Hippocampal formation (tissue), 2 donors: ENCODE measurements at regions not wholly inside any gene's neighbourhood (a gene's known extent, or its start where the extent isn't known, plus 50 kb on each side); places are given as distances from the start of the nearest gene placed in this dataset.

Source experiments
- DNase-seq, 2 donors: peaks; one replicate each; lab custom pipeline; 2025; lab: John Stamatoyannopoulos, UW

DNA sequence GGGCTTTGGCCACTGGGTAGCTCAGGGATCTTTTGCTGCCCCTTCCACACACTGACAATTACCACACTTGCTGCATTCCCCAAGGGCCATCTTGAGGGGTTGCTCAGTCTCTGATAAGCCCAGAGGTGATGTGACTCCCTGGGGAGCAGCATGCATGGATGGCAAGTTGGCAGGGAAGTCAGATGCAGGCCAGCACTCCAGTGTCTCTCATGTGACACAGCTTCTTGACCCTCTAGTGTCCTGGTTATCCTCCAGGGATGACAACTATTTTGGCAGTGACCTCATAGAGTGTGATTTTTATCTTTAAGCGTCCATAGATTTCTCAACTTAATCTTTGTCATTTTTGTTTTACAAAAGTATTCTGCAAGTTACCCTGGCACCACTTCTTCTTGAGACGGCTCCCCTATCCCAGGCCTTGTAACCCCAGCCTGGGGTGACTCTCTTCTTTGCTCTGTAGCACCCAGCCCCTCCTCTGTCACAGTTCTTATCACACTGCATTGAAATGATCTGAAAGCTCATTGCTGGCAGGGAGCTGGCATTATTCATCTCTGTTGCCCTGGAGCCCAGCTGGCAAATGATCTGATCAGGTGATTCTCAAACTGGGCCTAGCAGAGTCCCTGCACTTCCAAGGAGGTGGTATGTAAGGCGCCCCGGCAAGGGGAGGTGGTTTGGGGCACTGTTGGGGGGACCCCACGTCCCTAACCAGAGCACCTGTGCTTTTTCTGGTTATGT, 72.6 kb downstream of the TENT5C start:
- no peak for DNase-seq

DNA sequence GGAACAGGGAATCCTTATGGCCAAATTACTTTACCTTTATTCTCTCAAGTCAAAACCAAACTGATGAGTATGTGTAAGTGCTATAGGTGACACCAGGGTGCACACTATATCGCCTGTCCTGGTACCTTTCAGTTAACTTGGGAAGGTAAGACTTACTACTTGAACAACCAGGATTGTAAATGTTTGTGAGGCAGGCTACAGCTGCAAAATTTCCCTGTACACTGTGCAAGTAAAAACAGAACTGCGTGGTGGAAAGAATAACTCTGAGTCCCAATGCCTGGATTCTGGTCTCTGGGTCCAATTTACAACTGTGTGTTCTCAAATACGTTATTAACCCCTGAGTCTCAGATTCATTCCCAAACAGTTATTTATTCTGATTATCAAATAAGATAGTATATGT, 73.5 kb downstream of the TENT5C start:
- DNase-seq, result no peak

DNA sequence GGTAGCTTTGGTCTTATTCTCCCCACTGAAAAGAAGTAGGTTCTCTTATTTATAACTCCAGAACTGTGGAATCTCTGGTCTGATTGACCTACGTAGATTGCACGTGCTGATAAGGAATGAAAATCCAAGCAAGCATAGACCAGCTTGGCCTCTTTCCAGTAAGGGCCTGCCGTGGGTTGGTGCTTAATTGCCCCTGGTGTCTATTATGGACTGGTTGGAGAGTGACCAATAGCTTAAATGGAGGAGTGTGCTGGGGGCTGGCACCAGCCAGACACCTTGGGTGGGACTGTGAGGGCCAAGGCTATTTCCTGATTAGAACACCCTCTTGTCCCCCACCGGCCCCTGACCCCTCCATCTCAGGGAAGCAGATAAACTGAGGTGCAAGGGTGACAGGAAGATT, 74.0 kb downstream of the TENT5C start:
- no peak for DNase-seq

DNA sequence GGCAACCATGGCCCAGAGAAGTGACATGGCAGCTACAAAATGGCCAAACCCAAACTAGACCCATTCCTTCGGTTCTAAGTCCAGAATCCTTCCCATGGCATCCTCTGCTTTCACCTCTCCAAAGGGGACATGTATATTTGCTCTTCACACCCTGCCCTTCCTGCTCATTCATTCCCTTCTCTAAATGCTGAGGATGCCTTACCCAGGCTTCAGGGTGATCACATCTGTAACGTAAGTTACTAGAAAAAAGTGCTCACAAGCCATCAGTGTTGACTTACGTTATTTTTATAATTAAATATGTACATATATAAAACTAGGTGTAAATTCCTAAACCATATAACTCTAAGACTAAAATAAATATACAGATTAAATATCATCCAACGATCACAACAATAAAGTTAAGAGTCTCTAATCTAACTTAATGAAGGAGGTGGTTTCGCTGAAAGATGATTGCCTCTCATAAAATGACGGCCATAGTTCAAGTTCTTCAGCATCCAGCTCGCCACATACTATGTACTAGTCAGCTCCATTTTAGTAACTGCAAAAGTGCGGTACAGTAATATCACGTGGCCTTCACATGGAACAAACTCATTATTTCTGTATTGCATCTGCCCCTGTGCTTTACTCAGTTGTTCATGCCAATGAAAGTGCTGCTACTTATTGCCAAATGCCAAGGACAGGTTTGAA, 74.6 kb downstream of the TENT5C start:
- DNase-seq, result no peak

DNA sequence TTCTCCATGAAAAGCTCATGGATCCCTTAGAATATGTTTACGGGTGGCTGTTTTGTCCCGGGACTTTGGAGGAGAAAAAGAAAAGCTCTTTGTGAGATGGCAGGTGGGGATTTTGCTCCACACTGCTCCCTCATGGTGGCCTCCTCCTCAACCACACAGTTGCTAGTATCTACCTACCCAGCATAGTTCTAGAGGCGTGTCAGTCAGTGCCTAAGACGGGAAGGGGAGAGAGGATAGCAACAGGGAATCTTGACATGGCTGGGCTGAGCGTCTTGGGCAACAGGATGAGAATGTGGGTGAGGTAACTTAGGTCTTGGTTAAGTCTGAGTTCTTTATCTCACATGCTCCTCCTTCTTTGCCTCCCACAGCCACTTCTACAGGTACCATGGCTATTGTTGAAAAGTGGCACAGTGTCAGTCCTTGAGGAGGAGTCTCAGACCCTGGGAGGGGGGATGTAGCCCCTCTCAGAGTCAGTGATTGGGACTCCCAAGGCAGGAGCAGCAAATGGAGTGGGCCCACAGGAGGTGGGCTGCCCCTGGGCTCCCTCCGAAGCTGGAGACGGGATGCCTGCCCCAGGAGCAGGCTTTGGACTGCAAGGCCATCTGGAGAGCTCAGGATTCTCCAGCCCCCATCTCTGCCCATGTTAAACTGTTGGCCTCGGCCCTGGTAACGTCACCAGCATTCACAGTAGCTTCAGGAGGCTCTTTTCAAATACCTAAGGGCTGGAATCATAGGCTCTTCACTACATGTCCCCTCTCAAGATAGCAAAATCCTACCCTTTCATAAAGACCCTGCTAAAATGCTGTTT, 75.4 kb downstream of the TENT5C start:
- DNase-seq, result no peak

DNA sequence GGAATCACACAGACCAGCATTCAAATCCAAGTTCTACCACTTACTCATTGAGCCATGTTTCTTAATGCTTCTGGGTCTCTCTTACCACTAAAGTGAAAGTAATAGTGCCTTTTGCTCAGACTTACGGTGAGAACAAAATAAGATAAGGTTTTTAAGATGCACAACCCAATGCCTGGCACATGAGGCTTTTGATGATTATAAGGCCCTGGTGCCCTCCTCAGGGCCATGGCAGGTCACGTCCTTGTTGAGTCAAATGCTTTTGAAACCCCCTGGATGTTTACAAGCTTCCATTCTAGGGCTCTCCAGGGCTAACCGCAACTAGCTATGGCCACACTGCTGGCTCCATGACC, 76.0 kb downstream of the TENT5C start:
- DNase-seq, result no peak

DNA sequence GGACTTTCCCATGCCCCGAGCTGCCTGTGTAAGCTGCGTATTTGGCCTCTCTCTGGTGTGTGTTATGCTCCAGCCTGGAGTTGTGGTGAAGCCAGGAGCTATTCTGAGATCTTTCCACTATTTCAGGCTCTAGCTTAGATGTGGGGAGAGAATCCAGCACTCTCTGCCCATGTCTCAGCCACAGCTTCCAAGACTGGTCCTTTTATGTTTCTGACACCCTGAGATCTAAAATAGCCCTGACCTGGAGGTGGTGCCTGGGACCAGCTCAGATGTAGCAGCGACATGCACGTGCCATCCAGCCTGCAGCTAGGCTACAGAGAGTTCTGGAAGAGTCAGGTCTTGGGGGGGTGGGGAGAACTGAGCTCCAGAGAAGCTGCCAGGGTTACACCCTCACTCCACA, 76.5 kb downstream of the TENT5C start:
- DNase-seq, result no peak

DNA sequence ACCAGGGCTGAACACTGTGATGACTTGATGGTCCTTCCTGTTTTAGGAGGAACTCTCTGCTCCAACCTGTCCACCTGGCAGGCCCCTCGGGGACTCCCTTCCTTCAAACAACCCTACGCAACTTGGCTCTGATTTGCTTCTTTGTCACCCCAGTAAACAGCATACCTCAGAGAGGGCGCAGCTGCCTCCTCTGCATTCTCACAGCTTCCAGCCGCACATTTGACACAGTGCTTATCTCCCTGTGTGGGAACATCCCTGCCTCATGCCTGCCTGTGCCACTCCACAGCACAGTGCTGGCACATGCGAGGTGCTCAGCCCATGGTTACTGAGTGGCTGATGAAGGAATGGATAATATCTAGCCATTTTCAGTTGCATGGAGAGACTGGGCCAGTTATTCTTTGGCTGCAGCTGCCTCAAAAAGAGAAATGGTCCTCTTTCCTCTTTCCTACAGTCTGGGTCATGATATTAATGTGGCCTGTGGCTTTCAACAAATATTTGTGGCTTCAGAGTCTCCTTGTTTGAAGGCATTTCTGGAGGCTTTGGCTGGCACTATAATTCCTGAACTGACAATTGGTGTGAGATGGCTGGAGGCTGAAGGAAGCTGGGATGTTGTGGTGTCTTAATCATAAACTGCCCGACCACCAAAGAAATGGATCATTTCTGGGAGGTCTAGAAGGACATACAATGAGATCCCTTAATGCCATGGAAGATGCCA, 77.9 kb downstream of the TENT5C start:
- DNase-seq, result no peak

DNA sequence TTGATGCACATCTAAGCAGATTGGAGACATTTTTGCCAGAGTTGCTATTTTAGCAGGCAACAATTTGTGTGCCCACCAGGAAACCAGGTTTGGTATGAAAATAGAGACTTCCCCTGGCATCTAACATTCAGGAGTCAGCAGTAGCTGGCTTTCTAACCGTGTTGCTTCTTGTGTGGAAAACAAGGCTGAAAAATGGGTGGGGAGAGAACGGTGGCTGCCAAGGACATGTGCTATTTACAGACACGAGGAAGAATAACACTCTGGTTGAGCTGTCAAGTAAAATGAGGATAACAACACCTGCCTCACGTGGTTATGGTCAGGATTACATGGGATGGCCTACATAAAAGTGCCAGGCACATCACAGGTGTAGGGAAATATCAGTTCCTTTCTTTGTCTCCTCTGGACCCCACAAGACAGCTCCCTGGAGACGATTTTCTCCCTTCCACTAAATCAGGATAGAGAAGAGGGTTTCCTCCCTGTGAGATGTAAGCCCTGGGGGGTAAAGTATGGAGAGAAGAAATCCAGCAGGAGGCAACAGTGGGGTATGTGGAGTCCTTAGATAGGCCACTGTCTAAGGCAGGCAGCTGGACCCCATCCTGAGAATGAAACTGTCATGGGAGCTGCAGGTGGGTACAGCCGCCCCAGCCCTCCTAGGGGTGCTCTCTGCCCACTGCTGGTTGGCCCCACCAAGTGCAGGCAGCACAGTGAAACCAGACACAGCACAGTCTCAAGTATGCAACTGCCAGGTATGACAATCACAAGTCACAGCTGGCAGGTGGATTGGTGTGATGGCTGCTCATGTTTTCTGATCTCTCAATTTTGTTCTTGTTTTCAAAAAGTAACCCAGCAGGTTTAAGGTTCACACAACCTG, 80.3 kb downstream of the TENT5C start:
- DNase-seq, result no peak

DNA sequence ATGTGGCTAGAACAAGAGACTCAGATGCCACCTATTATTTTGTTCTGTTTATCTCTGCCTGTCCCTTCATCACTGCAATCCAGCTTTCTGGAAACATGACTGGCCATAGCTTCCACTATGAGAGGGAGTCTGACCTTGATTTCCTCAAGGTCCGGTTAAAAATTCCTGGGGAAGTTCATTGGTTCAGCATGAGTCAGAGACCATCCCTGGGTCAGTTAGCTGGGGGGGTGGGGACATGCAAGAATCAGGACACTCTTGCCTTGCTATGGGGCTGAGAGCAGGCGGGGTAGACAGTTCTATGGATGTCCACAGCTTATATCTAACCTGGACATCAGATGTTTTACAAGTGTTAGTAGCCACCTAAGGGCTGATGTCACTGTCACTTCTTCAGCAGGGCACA, 81.1 kb downstream of the TENT5C start:
- no peak for DNase-seq

DNA sequence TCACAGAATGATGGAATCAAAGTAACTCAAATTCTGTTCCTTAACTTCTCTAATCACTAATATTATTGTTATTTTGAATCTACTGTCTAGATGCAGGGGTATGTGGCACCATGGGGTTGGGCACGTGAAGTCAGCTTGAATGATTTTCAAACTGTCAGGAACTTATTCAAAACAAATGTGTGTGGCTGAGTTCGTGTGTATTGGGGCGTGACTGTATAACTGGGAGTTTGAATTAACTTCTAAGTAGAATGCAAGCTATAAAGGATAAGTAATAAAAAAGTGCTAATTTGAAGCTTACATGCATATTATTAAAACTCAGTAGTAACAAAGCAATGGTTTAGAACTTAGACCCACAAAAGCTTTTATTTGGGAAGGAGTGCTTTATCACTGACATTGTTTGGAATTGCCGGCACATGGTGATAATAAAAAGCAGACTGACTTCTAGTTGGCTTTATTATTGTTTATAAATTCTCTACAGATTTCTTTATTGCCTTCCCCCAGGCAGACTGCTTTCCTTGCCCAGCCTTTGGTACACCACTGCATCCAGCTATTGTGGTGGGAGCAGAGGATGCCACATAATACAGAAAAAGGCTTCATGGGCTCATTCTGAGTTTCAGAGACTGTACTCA, 84.3 kb downstream of the TENT5C start:
- DNase-seq, result no peak

DNA sequence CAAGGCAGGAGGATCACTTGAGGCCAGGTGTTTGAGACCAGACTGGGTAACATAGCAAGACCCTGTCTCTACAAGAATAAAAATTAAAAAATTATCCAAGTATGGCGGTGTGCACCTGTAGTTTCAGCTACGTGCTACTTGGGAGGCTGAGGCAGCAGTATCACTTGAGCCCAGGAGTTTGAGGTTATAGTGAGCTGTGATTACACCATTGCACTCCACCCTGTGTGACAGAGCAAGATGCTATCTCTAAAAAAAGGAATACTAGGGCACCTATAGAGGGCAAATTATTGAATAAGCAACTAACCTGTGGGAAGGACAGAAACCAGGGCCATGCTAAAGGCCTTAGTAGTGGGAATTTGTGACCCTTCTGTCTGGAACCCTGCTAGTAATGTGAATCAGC, 86.1 kb downstream of the TENT5C start:
- no peak for DNase-seq

DNA sequence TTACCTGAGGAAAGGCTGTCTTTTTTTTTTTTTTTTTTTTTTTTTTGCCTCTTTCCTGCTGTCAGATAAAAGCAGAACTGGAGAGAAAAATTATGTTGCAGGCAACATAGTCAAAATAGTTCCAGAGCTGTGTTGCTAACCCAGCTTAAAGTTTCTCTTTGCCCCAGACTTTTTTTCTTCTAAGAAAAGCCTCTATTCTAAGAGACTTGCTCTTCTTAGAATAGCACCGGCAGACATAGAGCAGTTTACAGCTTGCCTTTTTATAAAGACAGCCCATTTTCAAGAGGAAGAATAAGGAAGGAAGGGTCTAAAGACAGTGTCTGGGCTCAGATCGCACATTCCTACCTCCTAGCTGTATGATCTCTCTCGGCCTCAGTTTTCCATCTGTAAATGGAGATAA, 88.7 kb downstream of the TENT5C start:
- no peak for DNase-seq

DNA sequence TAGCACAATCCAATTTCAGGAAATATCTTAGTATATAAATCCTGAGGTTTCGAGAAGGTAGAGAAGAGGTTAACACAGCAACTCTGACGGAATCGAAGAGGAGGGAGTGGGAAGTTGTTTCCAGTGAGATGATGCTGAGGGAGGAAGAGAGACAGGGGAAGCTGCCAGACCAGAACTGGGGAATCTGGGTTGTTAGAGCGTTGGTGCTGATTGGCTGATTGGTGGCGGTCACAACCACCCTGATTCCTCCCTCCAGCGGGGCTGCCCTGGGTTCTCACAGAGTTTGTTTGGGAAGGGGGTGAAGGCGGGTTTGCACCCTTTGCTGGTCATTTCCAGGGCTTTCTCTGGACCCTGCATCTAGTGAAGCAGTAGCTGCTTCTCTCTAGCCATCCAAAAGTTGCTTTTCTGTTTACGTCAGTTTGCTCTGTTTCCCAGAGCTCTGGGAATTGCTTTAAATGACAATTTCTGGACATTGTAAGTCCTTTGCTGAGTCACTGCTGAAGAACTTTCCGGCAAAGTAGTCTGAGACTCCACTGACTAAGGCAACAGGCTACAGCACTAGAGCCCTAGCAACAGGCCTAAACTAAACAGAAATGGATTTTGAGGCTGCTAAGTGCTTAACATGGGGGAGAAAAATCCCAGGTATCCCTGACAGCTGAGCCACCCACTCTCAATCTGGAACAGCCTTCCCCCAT, 90.1 kb downstream of the TENT5C start:
- DNase-seq, result no peak

DNA sequence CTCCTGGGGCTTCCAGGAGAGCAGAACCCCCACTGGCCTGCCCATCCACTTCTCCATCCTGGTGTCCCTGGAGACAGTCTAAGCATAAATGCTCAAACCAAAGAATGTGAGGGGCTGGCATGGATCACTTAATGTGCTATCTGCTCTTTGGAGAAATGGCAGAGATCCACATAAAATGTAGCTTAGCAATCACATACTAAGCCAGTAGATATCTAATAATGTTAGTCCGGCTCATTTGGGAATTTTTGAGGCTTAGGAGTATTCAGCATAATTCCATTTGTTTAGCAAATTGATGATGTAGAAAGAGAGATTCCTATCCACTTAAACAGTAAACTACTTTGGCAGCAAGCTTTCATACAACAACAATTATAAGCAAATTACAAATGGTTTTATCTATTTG, 90.7 kb downstream of the TENT5C start:
- DNase-seq, result no peak

DNA sequence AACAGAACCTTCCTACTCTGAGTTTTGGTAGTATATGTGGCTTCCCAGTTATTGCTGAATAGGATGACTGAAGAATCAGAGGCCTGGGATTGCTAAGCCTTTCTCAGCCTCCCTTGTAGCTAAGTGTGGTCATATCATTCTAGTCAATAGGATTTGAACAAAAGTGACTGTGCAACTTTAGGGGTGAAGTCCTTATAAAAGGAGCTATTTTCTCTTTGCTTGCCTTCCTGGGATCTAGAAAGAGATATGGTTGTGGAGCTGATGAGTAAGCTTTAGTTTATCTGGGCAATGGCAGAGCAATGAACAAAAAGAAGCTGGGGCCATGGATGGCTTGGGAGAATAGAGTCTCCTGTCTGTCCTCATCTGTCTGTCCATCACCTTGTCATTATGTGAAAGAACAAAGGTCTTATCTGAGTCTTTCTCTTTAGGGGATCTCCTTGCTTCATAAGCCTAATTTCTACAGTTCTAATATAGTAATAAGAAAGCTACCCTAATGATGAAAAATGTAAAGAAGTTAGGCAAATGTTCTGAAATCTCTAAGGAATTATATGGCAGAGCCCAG, 91.5 kb downstream of the TENT5C start:
- DNase-seq, result no peak

DNA sequence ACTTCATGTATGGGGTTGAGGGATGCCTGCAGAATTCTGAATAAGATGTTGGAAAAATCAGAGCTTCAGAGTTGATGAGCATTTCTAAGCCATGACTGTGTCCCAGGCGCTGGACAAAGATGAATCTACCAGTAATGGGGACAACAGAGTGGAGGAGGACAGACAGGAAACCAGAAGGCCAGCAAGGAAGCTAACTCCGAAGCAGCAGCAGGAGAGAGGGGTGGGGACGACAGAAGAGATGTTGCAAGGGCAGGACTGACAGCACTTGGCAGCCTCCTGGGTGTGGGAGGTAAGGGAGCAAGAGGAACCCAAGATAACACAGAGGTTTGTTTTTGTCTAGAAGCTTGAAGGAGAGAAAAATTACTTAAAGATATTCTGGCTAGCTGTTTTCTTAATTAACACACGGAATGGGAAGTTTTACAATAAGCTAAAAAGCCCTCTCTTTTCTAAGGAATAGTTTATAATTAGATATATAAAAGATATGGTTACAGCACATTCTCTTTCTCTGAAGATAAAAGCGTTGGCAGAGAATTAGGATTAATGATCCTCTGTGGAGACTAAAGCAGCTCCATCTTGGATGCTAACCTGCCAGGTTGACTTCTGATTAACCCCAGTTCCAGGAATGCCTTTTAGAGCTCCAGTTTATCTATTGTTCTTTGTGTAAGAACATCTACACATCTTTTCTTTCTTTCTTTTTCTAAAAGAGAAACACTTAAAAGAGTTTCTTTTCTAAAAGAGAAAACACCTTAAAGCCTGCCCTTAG, 92.7 kb downstream of the TENT5C start:
- DNase-seq, result no peak

DNA sequence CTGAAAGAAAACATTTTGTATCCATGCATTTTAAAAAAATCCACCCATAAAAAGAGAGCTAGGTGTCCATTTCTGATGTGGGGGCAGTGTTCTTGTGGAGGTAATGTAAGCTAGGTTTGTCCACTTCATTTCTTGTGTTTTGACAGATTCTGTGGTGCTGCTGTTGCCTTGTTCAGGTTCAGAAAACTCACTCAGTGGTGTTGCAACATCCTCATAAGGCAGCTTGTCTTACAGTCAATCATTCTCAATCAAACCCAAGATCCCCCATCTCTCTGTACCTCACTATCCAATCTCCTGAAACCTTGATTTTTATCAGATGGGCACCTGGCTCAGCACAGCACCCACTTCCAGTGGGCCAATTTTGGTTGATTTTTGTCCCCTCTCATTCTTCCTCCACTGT, 94.1 kb downstream of the TENT5C start:
- DNase-seq, result no peak

DNA sequence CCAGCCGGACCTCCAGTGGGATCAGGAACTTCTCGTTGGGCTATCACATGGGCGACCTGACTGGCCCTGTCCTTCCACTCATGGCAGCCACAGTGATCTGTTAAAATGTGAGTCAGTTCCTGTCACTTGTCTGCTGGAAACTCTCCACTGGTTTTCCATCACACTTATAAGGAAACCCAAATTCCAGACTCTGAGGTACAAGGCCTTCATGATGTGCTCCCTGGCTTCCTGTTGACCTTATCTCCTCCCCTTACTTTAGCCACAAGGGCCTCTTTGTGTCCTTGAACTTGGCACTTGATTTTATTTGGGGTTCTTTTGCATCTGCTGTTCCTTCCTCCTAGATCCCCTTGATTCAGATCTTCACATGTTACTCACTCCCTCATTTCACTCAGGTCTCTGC, 96.8 kb downstream of the TENT5C start:
- no peak for DNase-seq
